ENCODE measurements at regions not wholly inside any gene's neighbourhood (a gene's known extent, or its start where the extent isn't known, plus 50 kb on each side); places are given as distances from the start of the nearest gene placed in this dataset.

- no peak overlapping the region for H3K27ac ChIP-seq
- ATAC-seq (no peak), DNase-seq (no peak)
- no peaks in the 10 kb centered on the region for H3K27me3 ChIP-seq
- intact Hi-C loops (cut with DNase I), result no loop called here
- H3K9me3 ChIP-seq, result peaks cover 0 to 9% (median 2%) of the 10 kb centered on the region in 12 donors
- H3K36me3 ChIP-seq, result no peaks in the 10 kb centered on the region
- H3K4me1 ChIP-seq, result no peaks in the 10 kb centered on the region
- no peak for TF ChIP-seq CTCF (IDR thresholded peaks at IDR 0.05)
- no peak for TF ChIP-seq POLR2A (IDR thresholded peaks at IDR 0.05)
- no peak overlapping the region for H3K4me3 ChIP-seq
- whole genome bisulfite sequencing, 4 donors, result 55 to 59% (median 57%) methylated on average over 1 of the region's 1 CpG
Observed at GRCh38 chr6:49332781-49333180, 130.3 kb downstream of the MMUT start.

GRCh38 chr6:49329186-49329585 is 133.9 kb downstream of the MMUT start:
- intact Hi-C loops (cut with DNase I), result no loop called here
- Histone ChIP-seq H3K27me3 (no peaks in the 10 kb centered on the region), H3K4me3 (no peak overlapping the region), H3K4me1 (peaks cover 0 to 18% (median 0%) of the 10 kb centered on the region in 12 donors), H3K36me3 (no peaks in the 10 kb centered on the region), H3K9me3 (no peaks in the 10 kb centered on the region), H3K27ac (no peak overlapping the region)
- DNase-seq (no peak), ATAC-seq (no peak)
- no peak for TF ChIP-seq POLR2A (IDR thresholded peaks at IDR 0.05)
- no peak for TF ChIP-seq CTCF (IDR thresholded peaks at IDR 0.05)
- 79 to 83% (median 81%) methylated on average over 3 of the region's 3 CpGs for WGBS, 4 donors

DNA sequence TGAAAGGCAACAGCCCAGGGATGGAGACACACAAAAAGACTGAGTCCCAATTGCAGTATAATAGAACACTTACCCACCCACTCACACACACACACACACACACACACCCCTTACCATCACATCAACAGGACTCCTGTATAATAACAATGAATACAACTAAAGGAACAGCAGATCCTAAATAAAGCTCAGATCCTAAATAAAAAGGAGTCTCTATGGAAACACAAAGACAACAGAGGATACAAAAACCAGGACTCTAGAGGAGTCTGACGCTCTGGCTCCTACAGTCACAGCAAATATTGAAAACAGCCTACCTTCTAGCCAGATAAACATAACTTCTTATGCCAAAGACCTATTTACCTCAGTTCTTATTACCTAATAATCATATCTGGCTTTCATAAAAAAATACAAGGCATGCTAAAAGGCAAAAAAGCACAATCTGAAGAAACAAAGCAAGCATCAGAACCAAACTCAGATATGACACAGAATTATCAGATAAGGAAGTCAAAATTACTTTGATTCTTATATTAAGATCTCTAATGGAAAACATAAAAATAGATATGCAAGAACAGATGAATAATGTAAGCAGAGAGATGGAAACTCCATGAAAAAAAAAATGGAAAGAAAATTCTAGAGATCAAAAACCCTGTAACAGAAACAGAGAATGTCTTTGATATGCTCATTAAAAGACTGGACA is 134.9 kb downstream of the MMUT start:
- ATAC-seq (no peak), DNase-seq (no peak)
- no peak overlapping the region for H3K27ac ChIP-seq
- H3K9me3 ChIP-seq, result no peaks in the 10 kb centered on the region
- no peaks in the 10 kb centered on the region for H3K36me3 ChIP-seq
- 31 to 55% (median 50%) methylated on average over 1 of the region's 1 CpG for WGBS, 4 donors
- intact Hi-C loops (cut with DNase I), result no loop called here
- H3K4me1 ChIP-seq, result peaks cover 0 to 18% (median 0%) of the 10 kb centered on the region in 12 donors
- H3K4me3 ChIP-seq, result no peak overlapping the region
- no peaks in the 10 kb centered on the region for H3K27me3 ChIP-seq
- TF ChIP-seq CTCF (IDR thresholded peaks at IDR 0.05) (no peak), POLR2A (IDR thresholded peaks at IDR 0.05) (no peak)

GRCh38 chr6:49327571-49327970 is 135.5 kb downstream of the MMUT start:
- H3K4me1 ChIP-seq, result peaks cover 0 to 18% (median 0%) of the 10 kb centered on the region in 12 donors
- no peak overlapping the region for H3K4me3 ChIP-seq
- 87 to 96% (median 92%) methylated on average over 2 of the region's 2 CpGs for WGBS, 4 donors
- ATAC-seq (no peak), DNase-seq (no peak)
- no peak for TF ChIP-seq POLR2A (IDR thresholded peaks at IDR 0.05)
- TF ChIP-seq CTCF (IDR thresholded peaks at IDR 0.05), result no peak
- no peaks in the 10 kb centered on the region for H3K9me3 ChIP-seq
- H3K27ac ChIP-seq, result peak overlapping the region in 2 of 12 donors; percentile 33 to 54
- H3K36me3 ChIP-seq, result no peaks in the 10 kb centered on the region
- H3K27me3 ChIP-seq, result no peaks in the 10 kb centered on the region
- intact Hi-C loops (cut with DNase I), result no loop called here
